ENCODE measurements at regions not wholly inside any gene's neighbourhood (a gene's known extent, or its start where the extent isn't known, plus 50 kb on each side); places are given as distances from the start of the nearest gene placed in this dataset.

- DNase-seq, result no peak
Observed at GRCh38 chr1:14205066-14205465, 393.4 kb upstream of the KAZN start.

- DNase-seq, result no peak
Observed at GRCh38 chr1:14215151-14215550, 383.3 kb upstream of the KAZN start.

GRCh38 chr1:14217384-14217783 lies 381.1 kb upstream of the KAZN start:
- DNase-seq, result no peak

- DNase-seq, result no peak
Observed at GRCh38 chr1:14220324-14220723, 378.2 kb upstream of the KAZN start.

GRCh38 chr1:14220811-14221210 lies 377.7 kb upstream of the KAZN start:
- DNase-seq, result no peak

- DNase-seq, result no peak
Observed at GRCh38 chr1:14222086-14222485, 376.4 kb upstream of the KAZN start.

GRCh38 chr1:14228677-14229076 lies 369.8 kb upstream of the KAZN start:
- no peak for DNase-seq

GRCh38 chr1:14233510-14233909 lies 365.0 kb upstream of the KAZN start:
- DNase-seq, result no peak

- no peak for DNase-seq
Observed at GRCh38 chr1:14236097-14236496, 362.4 kb upstream of the KAZN start.

GRCh38 chr1:14238472-14239307 lies 359.8 kb upstream of the KAZN start:
- peak; percentile 46 for DNase-seq

- no peak for DNase-seq
Observed at GRCh38 chr1:14240265-14240664, 358.2 kb upstream of the KAZN start.

- no peak for DNase-seq
Observed at GRCh38 chr1:14242123-14242522, 356.4 kb upstream of the KAZN start.

- no peak for DNase-seq
Observed at GRCh38 chr1:14242870-14243269, 355.6 kb upstream of the KAZN start.

GRCh38 chr1:14245954-14246353 lies 352.5 kb upstream of the KAZN start:
- no peak for DNase-seq

GRCh38 chr1:14246471-14246870 lies 352.0 kb upstream of the KAZN start:
- DNase-seq, result no peak

GRCh38 chr1:14247666-14248065 lies 350.8 kb upstream of the KAZN start:
- DNase-seq, result no peak

GRCh38 chr1:14251871-14252270 lies 346.6 kb upstream of the KAZN start:
- DNase-seq, result no peak

- no peak for DNase-seq
Observed at GRCh38 chr1:14253676-14254075, 344.8 kb upstream of the KAZN start.

- no peak for DNase-seq
Observed at GRCh38 chr1:14254251-14254650, 344.2 kb upstream of the KAZN start.

GRCh38 chr1:14255233-14255632 lies 343.3 kb upstream of the KAZN start:
- no peak for DNase-seq

- no peak for DNase-seq
Observed at GRCh38 chr1:14255711-14256110, 342.8 kb upstream of the KAZN start.

GRCh38 chr1:14259191-14259757 lies 339.2 kb upstream of the KAZN start:
- DNase-seq, result peak; percentile 95

GRCh38 chr1:14260480-14260879 lies 338.0 kb upstream of the KAZN start:
- DNase-seq, result no peak

- DNase-seq, result no peak
Observed at GRCh38 chr1:14261395-14261794, 337.1 kb upstream of the KAZN start.

- DNase-seq, result no peak
Observed at GRCh38 chr1:14262637-14263036, 335.8 kb upstream of the KAZN start.

Data from hindlimb muscle (tissue), 1 donor.